GM19023 (cell line): ENCODE measurements at regions not wholly inside any gene's neighbourhood (a gene's known extent, or its start where the extent isn't known, plus 50 kb on each side); places are given as distances from the start of the nearest gene placed in this dataset.

Source experiments
- ATAC-seq: cut with Tn5 transposase; IDR thresholded peaks from one replicate; pipeline ENCODE4 v1.9.1; 2021; ENCODE audit warnings: mild to moderate bottlenecking, moderate library complexity; ENCODE audit not compliant: unreplicated experiment

GRCh38 chr5:68554571-68555279, 339.2 kb downstream of the PIK3R1 start:
- no peak for ATAC-seq

DNA sequence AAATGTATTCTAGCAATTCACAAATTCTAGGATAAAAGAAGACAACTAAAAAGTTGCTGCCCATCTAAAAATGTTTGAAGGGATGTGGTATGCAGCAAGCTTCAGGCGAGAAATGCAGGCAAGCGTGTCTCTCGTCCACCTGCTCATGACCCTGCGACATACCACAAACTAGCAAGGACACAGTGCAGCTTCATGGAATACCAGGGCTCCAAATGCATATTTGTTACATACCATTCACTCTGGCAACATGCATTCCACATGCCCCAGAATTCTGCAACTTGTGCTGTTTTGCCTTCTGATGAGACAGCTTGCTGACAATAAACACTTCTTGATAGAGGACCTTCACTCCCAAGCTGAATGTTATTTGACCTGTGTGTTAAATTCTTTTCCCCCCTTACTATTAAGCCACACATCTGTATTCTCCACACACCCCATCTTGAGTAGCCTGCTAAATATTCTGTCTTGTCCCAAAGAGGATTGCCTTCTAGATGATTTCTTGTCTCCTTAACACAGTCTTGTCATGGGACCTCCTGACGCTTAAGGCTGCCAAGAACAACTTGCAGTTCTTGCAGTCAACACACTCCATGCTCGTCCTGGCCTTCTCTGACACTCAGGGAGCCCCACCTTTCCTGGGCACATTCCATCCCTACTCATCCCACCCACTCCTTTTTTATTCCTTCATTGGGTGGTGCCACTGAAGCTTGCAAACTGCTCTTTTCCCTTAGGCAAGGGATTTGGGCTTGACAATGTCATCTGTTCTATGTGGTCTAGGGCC, 340.5 kb downstream of the PIK3R1 start:
- ATAC-seq = no peak

DNA sequence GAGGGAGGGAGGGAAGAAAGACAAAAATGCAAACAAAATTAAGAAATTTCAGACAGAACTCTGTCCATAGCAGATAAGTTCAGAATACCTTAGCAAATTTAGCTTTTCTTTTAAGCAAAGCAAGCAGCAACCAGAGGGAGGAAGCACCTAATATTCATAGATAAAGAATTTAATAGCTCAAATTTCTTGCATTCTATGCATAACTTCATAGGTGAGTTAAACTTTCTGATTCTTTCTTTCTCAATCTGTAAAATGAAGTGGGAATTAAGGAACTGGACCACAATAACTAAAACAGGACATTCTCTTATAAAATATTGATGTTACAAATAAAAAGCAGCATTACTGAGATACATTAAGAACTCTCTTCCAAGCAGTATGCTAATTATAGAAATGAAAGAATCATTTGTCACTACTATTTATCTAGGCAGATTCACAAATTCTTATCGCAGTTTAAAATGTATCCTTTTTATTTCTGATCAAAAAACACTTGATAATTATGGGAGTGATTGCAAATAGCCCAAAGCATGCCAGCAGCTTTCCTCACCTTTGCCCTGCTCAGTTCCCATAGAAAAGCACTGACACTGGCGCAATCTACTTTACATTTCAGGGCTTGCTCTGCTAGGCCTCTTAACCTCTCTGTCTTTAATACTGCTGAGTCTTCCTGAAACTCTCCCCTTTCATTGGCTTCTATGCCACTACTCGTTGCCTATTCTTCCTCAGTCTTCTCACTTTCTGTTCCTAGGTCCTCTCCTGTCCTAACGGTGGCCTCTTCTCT, 341.8 kb downstream of the PIK3R1 start:
- ATAC-seq = no peak

GRCh38 chr5:68562308-68562707, 346.8 kb downstream of the PIK3R1 start:
- no peak for ATAC-seq

- ATAC-seq = peak; percentile 69
Observed at GRCh38 chr5:68565427-68565826, 349.9 kb downstream of the PIK3R1 start.

- ATAC-seq = no peak
Observed at GRCh38 chr5:68576805-68577204, 361.2 kb downstream of the PIK3R1 start.

GRCh38 chr5:68582284-68582683, 366.7 kb downstream of the PIK3R1 start:
- ATAC-seq = no peak

DNA sequence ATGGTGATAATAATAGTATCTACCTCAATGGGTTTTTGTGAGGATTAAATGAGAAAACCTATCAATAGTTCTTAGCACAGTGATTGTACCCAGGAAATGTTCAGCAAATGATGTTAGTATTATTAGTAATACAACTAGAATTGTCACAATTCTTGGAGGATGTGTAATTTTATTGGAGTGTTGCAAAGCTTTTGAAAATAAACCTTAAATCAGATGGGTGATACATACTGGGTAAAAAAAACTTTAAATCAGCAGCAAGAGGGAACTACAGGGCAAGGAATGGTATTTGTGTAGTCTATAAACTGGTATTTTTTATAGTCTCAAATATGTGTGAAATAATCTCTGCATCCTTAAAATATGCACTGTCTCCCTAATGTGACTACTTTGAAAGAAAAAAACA, 371.6 kb downstream of the PIK3R1 start:
- ATAC-seq = no peak

- no peak for ATAC-seq
Observed at GRCh38 chr5:68591850-68592249, 376.3 kb downstream of the PIK3R1 start.

- ATAC-seq = no peak
Observed at GRCh38 chr5:68592351-68592750, 376.8 kb downstream of the PIK3R1 start.

DNA sequence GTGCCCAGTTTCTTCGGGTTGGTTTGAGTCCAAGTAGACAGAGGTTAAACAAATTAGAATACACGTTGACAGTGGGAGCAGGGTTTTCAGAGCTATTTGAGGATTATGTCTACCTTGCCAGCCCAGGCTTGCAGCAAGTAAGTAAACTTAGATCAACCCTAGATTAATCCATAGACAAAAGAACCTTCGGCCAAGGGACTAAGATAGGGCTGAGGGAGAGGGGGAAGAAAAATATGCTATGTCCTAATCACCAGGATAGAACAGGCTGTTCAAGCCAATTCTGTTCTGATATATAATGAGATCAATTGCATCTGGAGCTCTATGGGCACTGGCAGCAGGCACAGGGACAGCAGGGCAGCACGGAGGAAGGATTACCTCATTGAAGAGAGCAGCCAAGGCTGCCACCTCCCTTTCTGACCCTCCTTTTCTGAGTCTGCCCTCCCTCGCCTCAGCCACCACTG, 377.7 kb downstream of the PIK3R1 start:
- no peak for ATAC-seq

DNA sequence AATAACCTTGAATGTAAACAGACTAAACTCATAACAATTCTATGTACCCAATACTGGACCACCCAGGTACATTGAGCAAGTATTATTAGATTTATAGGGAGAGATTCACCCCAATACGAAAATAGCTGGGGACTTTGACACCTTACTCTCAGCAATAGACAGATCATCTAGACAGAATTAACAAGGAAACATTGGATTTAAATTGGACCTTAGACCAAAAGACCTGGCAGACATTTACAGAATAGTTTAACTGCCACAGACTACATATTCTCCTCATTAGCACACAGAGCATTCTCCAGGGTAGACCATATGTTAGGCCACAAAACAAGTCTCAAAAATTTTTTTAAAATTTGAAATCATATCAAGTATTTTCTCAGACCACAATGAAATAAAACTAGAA, 397.4 kb downstream of the PIK3R1 start:
- ATAC-seq = no peak

- ATAC-seq = no peak
Observed at GRCh38 chr5:68618501-68618900, 402.9 kb downstream of the PIK3R1 start.

DNA sequence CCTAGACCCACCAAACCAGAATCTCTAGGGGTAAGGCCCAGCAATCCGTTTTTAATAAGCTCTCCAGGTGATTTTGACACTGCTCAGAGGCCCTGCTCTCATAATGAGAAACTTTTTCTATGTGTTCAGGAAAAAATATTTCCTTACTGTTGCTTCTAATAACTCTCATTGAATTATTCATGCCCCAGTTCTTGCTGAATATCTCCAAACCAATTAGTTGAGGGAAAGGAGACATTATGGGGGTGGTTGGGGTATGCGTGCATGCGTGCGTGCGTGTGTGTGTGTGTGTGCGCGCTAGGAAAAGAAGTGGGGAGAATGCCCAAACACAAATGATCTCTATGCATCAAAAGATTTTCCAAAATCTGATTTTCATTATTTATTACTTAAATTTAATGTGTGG, 411.4 kb downstream of the PIK3R1 start:
- no peak for ATAC-seq

DNA sequence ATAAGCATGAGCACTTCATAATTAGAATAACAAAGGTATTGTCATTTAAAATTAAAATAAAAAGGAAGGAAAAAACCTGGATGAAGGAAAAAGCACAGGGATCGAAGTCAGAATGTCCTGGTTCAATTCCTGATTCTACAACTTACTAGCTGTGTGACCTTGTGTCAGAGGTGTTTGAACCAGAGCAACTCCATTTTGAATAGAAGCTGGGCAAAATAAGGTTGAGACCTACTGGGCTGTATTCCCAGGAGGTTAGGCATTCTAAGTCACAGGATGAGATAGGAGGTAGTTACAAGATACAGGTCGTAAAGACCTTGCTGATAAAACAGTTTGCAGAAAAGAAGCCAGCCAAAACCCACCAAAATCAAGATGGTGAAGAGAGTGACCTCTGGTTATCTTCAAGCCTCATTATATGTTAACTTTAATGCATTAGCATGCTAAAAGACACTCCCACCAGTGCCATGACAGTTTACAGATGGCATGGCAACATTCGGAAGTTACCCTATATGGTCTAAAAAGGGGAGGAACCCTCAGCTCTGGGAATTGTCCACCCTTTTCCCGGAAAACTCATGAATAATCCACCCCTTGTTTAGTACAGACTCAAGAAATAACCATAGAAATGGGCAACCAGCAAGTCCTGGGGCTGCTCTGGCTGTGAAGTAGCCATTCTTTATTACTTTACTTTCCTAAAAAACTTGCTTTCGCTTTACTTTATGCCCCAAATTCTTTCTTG, 412.7 kb downstream of the PIK3R1 start:
- no peak for ATAC-seq

- no peak for ATAC-seq
Observed at GRCh38 chr5:68630354-68630753, 414.8 kb downstream of the PIK3R1 start.

GRCh38 chr5:68631884-68632283, 416.3 kb downstream of the PIK3R1 start:
- no peak for ATAC-seq

GRCh38 chr5:68641211-68641610, 425.7 kb downstream of the PIK3R1 start:
- ATAC-seq = no peak

DNA sequence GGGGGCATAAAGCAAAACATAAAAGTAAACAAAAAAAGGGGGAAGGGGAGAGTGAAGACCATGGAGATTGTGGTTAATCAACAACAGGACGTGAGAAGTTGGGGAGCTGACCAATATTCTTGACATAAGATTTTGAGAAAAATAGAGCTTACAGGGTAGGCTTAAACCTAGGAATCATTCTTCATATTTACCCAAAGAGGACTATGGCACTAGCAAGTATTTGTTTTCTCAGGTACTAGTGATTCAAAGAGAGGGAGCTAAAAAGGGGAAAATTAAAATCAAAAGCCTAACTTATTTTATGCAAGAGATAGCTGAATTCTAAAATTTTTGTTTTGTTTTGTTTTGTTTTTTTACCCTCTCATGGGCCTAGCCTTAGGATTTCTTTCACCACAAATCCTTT, 427.5 kb downstream of the PIK3R1 start:
- no peak for ATAC-seq

DNA sequence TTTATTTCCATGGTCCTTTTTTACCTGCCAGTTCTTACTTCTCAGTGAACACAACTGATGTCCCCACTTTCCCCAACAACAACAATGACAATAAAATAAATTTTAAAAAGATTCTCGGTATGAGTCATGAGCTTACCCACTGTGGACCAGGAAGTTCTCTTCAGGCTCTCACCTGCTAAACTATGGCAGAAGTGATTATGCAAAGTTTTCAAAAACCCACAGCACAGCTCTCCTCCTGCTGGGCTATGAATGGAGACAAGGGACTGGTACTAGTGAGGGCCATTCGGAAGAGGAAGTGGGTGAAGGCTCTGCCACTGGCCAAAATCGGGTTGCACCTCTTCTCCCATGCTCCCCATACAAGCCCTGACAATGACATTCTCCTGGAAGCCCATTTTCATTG, 429.4 kb downstream of the PIK3R1 start:
- ATAC-seq = peak; percentile 95

DNA sequence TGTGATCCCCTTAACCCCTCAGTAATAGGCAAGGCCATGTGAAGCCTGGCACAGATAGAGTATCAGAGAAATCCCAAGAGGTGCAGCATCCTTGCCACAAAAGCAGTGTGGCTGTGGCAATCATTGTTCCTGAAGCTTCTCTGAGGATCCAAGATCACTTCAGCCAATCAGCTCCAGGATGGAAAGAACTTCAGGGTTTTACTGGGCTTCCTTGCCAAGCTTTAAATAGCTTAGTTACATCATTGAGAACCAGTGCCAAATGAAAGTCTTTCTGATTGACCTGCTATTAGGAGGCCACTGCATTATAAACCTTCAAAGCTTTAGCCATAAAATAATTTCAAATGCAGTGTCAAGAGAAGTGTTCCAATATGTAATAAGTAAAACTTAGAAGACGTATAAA, 430.6 kb downstream of the PIK3R1 start:
- ATAC-seq = no peak
